Stimulated activated CD8-positive, alpha-beta memory T cell treated with anti-CD3 and anti-CD28 coated beads, Interleukin-2, amount 100 ng/mL, for 1 hour (primary cell): ENCODE measurements at regions not wholly inside any gene's neighbourhood (a gene's known extent, or its start where the extent isn't known, plus 50 kb on each side); places are given as distances from the start of the nearest gene placed in this dataset.
"Not testable (repeated sequence)": the region's sequence is repeated elsewhere in the genome, so short reads cannot be mapped to it uniquely, and the experiment has no call there.

Experiments
- DNase-seq, 2 donors: peaks; one replicate each; pipeline ENCODE4 v3.0.0-alpha.2; 2020; ENCODE audit warnings: low read depth in 2 of 2

DNA sequence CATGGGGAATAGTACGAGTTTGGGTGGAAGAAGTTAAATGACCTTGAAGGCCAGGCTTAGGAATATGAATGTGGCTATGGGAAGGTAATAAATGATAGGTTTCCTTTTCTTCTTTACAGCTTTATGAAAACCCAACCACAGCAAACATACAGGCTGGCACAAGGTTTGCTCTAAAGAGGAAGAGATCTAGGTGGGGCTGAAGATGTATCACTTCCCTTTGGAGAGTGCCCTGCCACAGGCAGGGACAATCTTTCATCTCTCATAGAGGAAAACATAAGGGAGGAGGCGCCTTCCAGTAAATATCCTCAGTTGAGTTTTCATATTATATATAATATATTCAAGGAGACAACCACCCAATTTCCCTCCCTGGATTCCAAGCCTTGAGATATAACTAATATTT is 72.9 kb upstream of the FRMD6 start:
- no peak for DNase-seq

- DNase-seq = no peak
Measured at GRCh38 chr14:51581017-51581881, 70.5 kb upstream of the FRMD6 start.

- DNase-seq = no peak
Measured at GRCh38 chr14:51582437-51582836, 69.3 kb upstream of the FRMD6 start.

- no peak for DNase-seq
Measured at GRCh38 chr14:51585055-51585454, 66.7 kb upstream of the FRMD6 start.

DNA sequence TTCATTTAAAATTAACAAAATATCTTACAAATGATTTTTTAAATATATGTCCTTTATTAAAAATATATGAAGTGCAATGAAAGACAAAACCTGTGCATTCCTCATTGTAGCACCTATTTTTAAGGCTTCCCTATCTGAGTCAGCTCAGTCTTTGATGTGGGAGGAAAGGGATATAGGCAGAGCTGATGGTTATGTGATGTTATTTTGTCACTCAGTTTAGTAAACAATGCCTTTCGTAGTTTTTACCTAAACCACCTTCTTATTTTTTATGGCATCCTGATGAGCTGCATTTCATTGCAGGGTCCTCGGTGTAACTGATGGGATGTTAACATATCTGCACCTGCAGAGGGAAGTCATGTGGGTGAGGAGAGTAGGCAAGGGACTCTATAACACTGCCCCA is 58.9 kb upstream of the FRMD6 start:
- no peak for DNase-seq

DNA sequence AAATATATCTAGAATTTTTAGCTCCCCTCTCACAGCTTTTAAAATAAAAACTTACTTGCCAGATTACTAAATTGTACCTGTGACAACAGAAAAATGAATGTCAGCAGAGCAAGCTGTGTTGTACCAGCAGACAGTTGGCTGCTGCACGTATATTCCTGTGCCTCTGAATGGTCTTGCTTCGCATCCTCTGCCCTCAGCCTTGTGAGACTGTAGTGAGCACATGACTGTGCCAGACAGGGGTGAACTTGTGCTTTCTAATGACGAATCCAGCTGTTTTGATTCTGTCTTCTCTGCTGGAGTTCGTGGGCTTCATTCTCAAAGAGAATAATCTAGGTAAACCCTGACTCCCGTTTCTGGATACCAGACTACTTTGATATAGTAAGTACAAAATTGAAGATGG is 58.3 kb upstream of the FRMD6 start:
- DNase-seq = no peak

GRCh38 chr14:51595881-51596455 is 55.7 kb upstream of the FRMD6 start:
- DNase-seq = no peak

DNA sequence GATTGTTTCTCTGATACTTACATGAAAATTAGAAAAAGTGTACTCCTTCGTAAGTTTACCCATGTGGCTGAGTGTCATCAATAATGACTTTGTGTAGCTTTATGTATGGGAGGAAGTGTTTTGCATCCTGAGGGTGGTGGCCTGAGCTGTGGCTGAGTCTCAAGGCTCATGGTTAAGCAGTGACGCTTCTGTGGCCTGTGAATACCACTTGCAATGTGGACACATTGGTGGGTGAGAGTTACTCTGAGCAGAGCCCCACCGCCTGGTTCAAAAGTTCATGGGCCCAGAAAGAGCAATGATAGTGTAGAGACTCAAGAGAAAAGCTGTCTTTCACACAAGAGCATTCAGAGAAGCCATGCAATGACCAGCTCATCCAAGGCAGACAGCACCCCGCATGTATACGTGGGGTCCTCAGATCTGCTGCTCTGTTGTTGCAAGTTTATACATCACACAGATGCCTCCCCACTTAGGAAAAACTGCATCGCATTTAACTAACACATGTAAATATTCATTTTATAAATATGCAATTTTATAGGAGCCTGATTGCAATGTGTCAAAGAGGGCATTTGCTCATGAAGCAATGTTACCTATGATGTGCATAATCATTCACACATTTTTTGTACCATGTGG is 55.1 kb upstream of the FRMD6 start:
- peak; percentile 16 to 19 for DNase-seq

DNA sequence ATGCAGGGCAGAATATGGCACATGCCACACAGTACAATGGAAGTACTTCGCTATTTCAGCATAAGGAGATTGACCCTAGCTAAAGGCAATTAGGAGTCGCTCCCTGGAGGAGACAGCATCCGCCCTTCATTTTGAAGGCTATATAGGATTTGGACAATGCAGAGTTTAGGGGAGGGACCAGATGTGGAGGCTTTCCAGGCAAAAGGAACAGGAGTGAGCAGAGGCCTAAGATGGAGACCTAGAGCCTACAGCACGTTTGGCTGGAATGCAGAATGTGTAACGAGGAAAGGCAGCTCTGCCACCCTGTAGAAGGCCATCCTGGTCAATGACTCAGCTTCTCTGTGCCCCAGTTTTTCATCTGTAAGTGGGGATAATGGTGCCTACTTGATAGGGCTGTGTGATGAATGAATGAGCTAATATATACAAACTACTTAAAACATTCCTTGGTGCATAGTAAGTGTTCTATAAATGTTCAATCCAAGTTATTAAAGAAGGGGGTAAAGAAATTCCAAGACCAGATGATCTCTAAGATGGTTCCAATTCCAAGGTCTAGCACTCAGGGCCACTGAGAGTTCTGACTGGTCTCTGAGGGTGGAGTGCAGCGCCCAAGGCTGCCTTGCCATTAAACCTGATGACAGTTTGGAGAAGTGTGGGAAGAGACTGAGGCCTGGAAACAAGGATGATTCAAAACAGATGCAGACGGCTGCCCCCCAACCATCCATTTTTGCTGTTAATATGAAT is 54.3 kb upstream of the FRMD6 start:
- no peak for DNase-seq

DNA sequence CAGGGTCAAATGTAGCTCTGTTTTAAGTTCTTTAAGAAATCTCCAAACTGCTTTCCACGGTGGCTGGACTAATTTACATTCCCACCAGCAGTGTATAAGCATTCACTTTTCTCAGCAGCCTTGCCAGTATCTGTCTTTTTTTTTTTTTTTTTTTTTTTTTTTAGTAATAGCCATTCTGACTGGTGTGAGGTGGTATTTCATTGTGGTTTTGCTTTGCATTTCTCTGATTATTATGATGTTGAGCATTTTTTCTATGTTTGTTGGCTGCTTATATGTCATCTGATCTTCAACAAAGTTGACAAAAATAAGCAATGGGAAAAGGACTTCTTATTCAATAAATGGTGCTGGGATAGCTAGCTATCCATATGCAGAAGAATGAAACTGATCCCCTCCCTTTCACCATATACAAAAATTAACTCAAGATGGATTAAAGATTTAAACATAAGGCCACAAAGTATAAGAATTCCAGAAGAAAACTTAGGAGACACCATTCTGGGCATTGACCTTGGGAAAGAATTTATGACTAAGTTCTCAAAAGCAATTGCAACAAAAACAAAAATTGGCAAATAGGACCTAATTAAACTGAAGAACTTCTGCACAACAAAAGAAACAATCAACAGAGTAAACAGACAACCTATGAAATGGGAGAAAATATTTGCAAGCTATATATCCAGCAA is 52.6 kb upstream of the FRMD6 start:
- not testable (repeated sequence) for DNase-seq

- no peak for DNase-seq
Measured at GRCh38 chr14:51600658-51601057, 51.1 kb upstream of the FRMD6 start.
